GM19240 (cell line): ENCODE measurements at regions not wholly inside any gene's neighbourhood (a gene's known extent, or its start where the extent isn't known, plus 50 kb on each side); places are given as distances from the start of the nearest gene placed in this dataset.
"Not testable (repeated sequence)": the region's sequence is repeated elsewhere in the genome, so short reads cannot be mapped to it uniquely, and the experiment has no call there.

Source experiments
- DNase-seq: peaks from one replicate; pipeline ENCODE4 v3.0.0; 2011; ENCODE audit warnings: low spot score; ENCODE audit not compliant: insufficient read length

GRCh38 chr6:6748001-6748400, 159.5 kb downstream of the LY86 start:
- DNase-seq = no peak

DNA sequence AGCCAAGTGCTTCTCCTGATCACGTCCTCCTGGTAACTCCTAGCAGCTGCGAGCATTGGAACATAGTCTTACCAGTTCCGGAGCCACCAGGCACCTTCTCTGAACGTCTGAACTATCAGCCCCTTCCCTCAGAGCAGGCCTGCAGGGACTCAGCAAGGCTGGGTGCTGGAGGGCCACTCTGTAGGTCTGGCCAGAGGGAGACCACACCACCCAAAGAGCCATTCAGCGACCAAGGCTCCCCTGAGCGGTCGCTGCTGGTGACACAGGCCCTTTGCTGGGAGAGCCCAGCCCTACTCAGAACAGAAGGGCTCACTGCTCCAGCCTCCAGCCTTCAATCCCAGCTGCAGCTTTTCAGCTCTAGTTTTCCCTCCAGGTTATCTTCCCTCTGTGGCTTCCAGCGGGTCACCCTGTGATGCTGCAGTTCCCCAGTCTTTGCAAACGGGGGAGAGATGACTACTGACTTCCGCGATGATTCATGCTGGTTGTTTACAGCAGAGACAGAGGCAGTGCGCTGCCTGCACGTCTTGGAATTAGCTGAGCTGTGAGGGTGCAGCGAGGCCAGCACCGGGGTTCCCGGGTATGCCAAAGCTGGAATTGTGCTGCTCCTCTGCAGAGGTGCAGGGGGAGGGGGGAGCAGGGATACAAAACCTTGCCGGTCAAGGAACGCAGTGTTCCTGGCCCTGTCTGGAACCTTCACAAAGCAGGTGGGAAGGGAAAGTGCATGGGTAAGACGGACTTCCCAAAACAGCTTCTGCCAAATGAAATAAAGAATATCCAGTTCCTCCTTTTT, 161.4 kb downstream of the LY86 start:
- DNase-seq = no peak

DNA sequence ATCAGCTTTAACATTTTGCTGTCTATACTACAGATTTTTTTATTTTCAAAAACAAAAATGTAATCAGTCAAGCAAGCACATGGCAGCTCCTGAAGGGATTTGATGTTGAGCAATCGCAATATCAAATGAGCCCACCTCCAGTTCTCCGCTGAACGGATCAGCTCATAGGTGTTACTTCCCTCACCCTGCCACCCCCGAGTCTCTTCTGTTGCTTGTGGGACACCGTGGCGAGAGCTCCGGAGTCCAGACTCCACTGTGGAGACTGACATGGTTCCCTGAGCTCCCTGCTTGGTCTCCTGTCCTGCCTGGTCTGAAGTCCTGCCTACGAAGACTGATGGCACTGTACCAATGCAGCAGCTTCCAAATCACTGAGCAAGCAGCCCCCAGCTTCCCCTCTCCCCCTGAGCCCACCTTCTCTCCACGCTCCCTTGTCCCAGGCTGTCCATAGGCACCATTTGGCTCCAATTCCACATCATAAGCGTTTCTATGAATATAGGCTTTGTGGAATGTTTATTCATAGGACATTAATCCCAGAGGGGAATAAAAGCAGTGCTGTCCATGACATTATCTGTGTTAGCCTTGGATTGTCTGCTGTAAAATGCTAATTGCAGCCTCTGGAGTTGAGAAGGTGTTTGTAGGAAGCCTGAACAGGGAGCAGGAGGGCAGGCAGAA, 162.2 kb downstream of the LY86 start:
- DNase-seq = no peak

DNA sequence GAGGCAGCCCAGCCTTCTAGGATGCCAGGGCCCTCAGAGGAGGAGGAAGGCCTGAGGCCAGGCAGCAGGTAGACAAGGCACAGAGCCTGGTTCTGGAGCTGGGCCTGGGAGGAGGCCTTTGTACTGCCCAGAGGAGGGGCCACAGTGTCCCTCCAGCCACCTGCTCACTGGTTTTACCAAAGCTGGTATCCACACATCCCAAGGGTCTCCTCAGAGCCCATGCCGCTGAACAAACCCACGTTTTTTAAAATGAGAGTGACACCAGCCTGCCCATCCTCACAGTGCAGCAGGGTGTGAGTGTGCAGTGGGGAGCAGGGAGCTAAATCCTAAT, 162.7 kb downstream of the LY86 start:
- no peak for DNase-seq

GRCh38 chr6:6751619-6752023, 163.1 kb downstream of the LY86 start:
- no peak for DNase-seq

- DNase-seq = no peak
Observed at GRCh38 chr6:6752129-6752528, 163.6 kb downstream of the LY86 start.

- DNase-seq = no peak
Observed at GRCh38 chr6:6753301-6753700, 164.8 kb downstream of the LY86 start.

GRCh38 chr6:6756526-6756925, 168.0 kb downstream of the LY86 start:
- DNase-seq = no peak

GRCh38 chr6:6758546-6758914, 170.0 kb downstream of the LY86 start:
- no peak for DNase-seq

DNA sequence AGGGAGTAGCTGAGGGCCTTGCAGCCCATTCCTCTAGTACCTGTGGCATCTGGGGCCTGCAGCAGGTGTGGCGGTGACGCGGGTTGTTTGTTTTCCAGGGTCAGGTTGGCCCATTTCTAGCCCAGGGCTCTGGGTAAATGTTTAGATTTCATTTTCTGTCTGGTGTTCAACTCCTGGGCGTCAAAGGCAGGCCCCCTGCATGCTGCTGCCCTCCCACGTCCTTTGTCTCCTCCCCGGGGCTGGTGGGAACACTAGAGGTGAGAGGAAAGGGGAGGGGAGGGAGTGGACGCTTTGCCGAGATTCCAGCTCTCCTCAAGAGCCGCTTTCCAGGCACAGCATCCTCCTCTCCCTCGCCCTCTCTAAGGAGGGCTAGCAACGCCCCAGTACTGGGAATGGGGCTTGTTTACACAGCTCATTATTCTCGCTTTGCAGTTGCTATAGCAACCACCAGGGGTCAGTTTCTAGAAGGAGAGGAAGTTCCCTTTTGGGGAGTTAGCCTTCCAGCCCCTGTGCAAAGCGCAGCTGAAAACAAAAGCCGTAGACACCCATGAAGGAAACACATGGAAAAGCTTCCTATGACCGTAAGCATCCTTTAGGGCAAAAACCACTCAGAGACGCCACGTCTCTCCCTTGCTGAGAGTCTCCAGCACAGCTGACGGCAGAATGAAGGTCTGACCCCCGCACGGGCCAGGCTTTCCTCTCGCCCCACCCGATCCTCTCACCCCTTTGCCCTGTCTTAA, 170.6 kb downstream of the LY86 start:
- DNase-seq = peak; percentile 62

DNA sequence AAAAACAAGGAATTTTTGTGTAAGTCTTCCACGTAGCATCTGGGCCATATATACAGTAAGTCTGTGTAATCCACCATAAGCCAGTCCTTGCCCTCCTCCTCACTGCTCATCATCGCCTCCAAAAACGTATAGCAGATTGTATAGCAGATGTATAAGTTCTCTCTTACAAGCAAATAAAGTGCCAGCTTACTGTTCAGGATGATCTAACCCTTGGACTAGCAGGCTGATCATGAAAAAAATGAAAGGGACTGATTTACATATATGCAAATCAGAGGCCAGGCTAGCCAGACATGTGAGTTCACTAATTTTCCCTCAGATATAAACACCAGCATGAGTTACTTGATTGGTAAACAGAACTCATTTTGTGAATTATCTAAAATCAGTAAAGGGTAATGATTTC, 171.5 kb downstream of the LY86 start:
- DNase-seq = no peak

DNA sequence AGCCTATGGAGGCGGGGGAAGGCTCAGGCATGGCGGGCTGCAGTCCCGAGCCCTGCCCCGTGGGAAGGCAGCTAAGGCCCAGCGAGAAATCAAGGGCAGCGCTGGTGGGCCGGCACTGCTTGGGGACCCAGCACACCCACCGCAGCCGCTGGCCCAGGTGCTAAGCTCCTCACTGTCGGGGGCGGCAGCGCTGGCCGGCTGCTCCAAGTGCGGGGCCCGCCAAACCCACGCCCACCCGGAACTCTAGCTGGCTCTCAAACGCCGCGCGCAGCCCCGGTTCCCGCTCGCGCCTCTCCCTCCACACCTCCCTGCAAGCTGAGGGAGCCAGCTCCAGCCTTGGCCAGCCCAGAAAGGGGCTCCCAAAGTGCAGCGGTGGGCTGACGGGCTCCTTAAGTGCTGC, 174.0 kb downstream of the LY86 start:
- DNase-seq = not testable (repeated sequence)

DNA sequence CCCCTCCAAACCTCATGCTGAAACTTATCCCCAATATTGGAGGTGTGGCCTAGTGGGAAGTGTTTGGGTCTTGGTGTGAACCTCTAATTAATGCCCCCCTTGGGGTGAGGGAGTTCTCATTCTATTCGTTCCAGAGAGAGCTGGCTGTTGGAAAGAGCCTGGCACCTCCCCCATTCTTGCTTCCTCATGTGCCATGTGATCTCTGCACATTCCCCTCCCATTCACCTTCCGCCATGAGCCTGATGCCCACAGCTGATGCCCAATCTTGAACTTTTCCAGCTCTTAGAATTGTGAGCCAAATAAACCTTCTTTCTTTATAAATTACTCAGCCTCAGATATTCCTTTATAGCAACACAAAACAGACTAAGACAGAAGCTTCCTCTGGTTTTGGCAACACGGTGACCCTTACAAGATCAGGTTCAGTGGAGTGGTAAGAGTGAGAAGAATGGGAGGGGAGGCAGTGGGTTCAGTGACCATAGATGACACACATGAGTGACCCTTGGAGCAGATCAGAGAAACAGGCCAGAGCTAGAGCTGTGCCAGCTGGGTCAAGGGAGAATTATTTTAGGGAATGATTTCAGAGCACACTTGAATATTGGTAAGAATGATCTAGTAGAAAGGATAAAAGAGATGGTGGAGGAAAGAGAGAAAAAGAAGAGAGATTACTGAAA, 176.4 kb downstream of the LY86 start:
- DNase-seq = no peak

GRCh38 chr6:6766230-6766905, 177.8 kb downstream of the LY86 start:
- no peak for DNase-seq

DNA sequence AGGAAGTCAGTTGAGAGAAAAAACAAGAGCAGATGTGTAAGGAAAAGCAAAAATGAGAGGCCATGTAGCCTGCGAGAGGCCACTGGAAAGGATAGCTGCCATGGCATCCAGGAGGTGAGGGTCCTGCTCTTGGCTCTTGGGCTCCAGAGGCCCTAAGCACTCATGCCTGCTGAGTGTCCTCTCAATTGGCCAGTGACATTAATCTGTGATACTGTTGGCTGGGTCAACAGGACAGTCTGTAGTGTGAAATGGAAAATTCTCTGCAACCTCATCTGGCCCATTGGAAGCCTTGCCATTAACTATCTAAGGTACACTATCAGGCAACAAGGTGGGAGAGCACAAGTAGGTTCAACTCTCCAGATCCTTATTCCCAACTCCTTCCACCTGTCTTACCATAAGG, 180.9 kb downstream of the LY86 start:
- DNase-seq = no peak

DNA sequence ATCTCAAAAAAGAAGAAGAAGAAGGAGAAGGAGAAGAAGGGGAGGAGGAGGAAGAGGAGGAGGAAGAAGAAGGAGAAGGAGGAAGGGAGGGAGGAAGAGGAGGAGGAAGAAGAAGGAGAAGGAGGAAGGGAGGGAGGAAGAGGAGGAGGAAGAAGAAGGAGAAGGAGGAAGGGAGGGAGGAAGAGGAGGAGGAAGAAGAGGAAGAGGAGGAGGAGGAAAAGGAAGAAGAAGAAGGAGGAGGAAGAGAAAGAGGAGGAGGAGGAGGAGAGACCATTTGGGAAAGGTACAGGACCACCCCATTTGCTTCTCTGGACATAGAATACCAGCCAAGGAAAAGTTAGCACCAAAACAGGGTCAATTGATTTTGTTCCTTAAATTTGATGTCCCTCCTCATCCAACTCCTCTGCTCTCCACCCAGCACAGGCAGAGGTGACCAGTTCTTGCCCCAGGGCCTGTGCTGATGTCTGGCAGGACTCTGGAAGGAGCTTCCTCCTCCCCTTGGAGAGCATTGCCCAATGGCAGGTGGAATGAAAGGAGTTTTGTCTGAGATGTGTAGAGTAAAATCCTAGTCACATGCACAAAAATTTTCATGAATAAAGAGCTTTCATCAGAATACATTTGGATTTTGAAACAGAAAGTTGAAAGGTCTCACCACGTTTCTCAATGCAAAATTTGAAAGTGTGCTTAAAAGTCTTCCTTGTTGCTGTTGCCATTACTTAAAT, 182.9 kb downstream of the LY86 start:
- DNase-seq = no peak

GRCh38 chr6:6771964-6772363, 183.4 kb downstream of the LY86 start:
- DNase-seq = no peak

DNA sequence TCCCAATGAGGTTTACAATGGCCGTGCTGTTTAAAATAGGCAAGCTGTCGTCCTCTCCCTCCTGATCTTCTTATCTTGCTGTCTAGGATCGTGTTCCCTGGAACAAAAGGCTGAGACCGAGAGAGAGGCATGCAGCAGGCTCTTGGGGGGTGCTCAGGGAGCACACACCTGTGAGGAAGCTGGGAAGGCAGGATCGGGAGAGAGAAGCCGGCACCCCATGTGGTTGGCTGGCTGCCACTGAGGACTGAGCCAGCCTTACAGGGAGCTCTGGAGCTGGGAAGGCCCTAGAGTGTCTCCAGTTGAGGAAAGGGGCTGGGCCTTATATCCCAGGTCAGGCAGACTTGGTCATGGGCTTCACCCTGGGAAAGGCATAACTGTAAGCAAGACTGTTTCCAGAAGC, 184.2 kb downstream of the LY86 start:
- no peak for DNase-seq

GRCh38 chr6:6775074-6775473, 186.6 kb downstream of the LY86 start:
- no peak for DNase-seq

- DNase-seq = no peak
Observed at GRCh38 chr6:6780231-6780630, 191.7 kb downstream of the LY86 start.
